Kidney (tissue), 13 donors: ENCODE measurements at regions not wholly inside any gene's neighbourhood (a gene's known extent, or its start where the extent isn't known, plus 50 kb on each side); places are given as distances from the start of the nearest gene placed in this dataset.
A peak's percentile ranks its signal among the peaks of the same experiment; 100 is the strongest.

ENCODE experiments used
- DNase-seq, 5 donors: peaks; one replicate each; pipeline ENCODE4 v3.0.0-alpha.2; 2013 to 2020
- FAIRE-seq: peaks from 2 replicates; lab custom pipeline; 2012; peaks lifted over from hg19 to GRCh38; lab: Jason Lieb, UNC
- H3K27ac ChIP-seq, 2 donors: one replicate each; pipeline ENCODE4 v1.7.0; 2013; ENCODE audit warnings: low read depth in 2 of 2, low read length in 2 of 2, inconsistent platforms in 1 of 2
- H3K27me3 ChIP-seq: one replicate; pipeline ENCODE4 v1.7.1; 2013; ENCODE audit warnings: low read length, inconsistent platforms; ENCODE audit not compliant: control insufficient read depth, insufficient read depth
- H3K36me3 ChIP-seq, 3 donors: one replicate each; pipeline versions ENCODE4 v1.7.0 to v1.7.1; 2013; ENCODE audit warnings: low read length in 3 of 3, control low read depth in 1 of 3, inconsistent platforms in 1 of 3; ENCODE audit not compliant: insufficient read depth in 3 of 3, control insufficient read depth in 2 of 3
- H3K4me1 ChIP-seq, 3 donors: one replicate each; pipeline versions ENCODE4 v1.7.0 to v1.7.1; 2013; ENCODE audit warnings: low read length in 3 of 3, inconsistent platforms in 1 of 3, low read depth in 1 of 3; ENCODE audit not compliant: control insufficient read depth in 2 of 3, insufficient read depth in 2 of 3
- H3K4me3 ChIP-seq, 3 donors: one replicate each; pipeline versions ENCODE4 v1.7.0 to v1.8.1; 2013; ENCODE audit warnings: low read length in 3 of 3, control low read depth in 1 of 3, inconsistent platforms in 1 of 3
- H3K9ac ChIP-seq, 3 donors: one replicate each; pipeline versions ENCODE4 v1.7.0 to v1.7.1; 2013; ENCODE audit warnings: low read length in 3 of 3, control low read depth in 1 of 3, inconsistent platforms in 1 of 3
- H3K9me3 ChIP-seq, 3 donors: one replicate each; pipeline versions ENCODE4 v1.7.0 to v1.7.1; 2013; ENCODE audit warnings: low read length in 3 of 3, control low read depth in 1 of 3, inconsistent platforms in 1 of 3; ENCODE audit not compliant: control insufficient read depth in 2 of 3, insufficient read depth in 1 of 3
- intact Hi-C: fragments of 100-400 bp; cut with DNase I; formaldehyde crosslinking; loops from one replicate; pipeline ENCODE4 v1.11.1; 2022
- TF ChIP-seq, protein P1 (sequence below): IDR thresholded peaks from 3 replicates; pipeline ENCODE4 v1.5.1; 2012; ENCODE audit warnings: mild to moderate bottlenecking, moderate library complexity, borderline replicate concordance; ENCODE audit not compliant: insufficient read depth; ENCODE audit errors: extremely low read depth
- donor health status: control.
- donor health status: control.
- donor health status: control.
- donor health status: control.
- donor health status: control.
- donor health status: DM: yes; HTN: yes; CAD: no.
- donor health status: Normal renal cell carcinoma (clear cell type).

DNA sequence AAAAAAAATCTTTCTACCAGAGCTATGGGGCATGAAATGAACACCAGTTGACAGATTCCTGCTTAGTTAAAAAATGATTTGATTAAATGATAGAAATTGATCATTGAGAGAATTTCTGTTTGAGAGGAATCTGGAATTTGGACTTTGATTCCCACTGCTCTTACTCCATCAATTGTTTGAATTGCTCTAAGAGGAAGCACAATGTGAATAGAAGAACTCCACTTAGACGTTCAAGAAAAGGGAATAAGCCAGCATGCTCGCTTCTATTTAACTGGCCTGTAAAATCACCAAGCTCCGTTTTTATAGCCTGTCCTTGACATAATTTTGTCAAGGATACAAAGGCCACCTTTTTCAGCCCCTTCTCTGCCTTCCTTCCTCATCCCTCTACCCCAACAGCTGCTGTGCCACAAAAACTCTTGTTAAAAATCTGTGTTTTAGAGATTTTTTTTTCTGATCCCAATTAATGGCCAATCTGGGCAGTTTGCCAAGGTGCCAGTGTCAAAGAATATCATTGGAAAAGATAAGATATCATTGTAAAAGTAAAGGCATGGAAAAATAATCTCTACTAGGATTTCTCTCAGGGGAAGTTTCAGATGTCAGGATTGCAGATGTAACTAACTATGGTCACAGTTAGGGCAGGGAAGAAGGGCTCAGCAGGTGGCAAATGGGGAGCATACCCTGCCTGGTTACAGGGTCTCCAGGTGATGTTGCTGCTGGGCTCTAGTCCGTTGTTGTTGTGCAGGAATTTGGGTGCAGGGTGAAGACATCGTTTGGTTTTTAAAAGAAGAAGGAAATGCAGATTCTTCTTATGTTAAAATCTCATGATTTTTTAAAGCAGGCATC is 301.8 kb upstream of the PDZRN3 start:
- no peak overlapping the region for H3K27ac ChIP-seq
- H3K4me1 ChIP-seq: no peaks in the 10 kb centered on the region
- no peaks in the 10 kb centered on the region for H3K27me3 ChIP-seq
- DNase-seq (no peak), FAIRE-seq (no peak)
- H3K9me3 ChIP-seq: no peaks in the 10 kb centered on the region
- H3K9ac ChIP-seq: no peak overlapping the region
- intact Hi-C loops: no loop called here
- TF ChIP-seq, protein P1, sequence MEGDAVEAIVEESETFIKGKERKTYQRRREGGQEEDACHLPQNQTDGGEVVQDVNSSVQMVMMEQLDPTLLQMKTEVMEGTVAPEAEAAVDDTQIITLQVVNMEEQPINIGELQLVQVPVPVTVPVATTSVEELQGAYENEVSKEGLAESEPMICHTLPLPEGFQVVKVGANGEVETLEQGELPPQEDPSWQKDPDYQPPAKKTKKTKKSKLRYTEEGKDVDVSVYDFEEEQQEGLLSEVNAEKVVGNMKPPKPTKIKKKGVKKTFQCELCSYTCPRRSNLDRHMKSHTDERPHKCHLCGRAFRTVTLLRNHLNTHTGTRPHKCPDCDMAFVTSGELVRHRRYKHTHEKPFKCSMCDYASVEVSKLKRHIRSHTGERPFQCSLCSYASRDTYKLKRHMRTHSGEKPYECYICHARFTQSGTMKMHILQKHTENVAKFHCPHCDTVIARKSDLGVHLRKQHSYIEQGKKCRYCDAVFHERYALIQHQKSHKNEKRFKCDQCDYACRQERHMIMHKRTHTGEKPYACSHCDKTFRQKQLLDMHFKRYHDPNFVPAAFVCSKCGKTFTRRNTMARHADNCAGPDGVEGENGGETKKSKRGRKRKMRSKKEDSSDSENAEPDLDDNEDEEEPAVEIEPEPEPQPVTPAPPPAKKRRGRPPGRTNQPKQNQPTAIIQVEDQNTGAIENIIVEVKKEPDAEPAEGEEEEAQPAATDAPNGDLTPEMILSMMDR: no peak
- H3K36me3 ChIP-seq: no peaks in the 10 kb centered on the region
- H3K4me3 ChIP-seq: no peak overlapping the region

DNA sequence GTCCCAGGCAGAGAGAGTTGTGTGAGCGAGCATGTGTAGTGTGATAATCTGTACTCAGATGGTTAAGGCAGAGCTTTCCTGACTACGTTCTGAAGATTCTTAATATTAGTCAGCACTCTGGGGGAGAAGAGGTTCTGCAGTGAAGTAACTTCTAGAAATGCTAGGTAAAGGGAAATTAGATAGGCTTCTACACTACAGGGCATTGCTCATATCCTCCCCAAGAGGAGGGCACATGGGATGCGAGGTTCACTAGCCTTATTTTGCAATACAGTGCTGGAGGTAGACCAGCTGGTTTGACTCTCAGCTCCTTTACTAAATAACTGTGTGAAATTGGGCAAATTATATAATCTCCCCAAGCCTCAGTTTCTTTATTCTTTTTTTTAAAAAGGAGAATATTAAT is 300.3 kb upstream of the PDZRN3 start:
- Histone ChIP-seq H3K36me3 (no peaks in the 10 kb centered on the region), H3K9ac (no peak overlapping the region), H3K4me1 (no peaks in the 10 kb centered on the region), H3K9me3 (no peaks in the 10 kb centered on the region), H3K4me3 (no peak overlapping the region), H3K27ac (no peak overlapping the region), H3K27me3 (no peaks in the 10 kb centered on the region)
- TF ChIP-seq, protein P1: no peak
- no peak for DNase-seq
- intact Hi-C loops: no loop called here
- FAIRE-seq: no peak

DNA sequence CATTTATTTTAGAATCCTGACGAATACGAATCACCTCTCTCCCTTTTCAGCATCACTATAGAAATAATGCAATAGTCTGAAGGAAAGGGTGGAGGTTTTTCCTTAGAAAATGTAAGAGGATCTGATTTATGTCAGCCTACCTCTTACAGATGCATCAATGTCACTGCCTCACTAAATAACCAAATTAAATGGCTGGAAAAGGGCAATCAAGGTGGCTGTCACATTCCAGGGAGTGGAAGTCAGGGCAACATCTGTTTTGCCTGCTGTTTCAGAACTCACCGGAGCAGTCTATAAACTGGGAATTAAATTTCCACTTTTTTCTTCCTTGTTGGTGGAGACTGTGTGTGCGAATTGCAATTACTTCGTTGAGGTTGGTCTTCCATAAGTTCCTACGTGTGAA is 299.3 kb upstream of the PDZRN3 start:
- intact Hi-C loops: no loop called here
- peak in 3 of 5 donors; percentile 12 to 41 (median 33) for DNase-seq

More for the DNA sequence above, 299.3 kb upstream of the PDZRN3 start:
- Histone ChIP-seq H3K36me3 (no peaks in the 10 kb centered on the region), H3K27me3 (no peaks in the 10 kb centered on the region), H3K9ac (no peak overlapping the region), H3K27ac (no peak overlapping the region), H3K9me3 (no peaks in the 10 kb centered on the region), H3K4me3 (no peak overlapping the region), H3K4me1 (no peaks in the 10 kb centered on the region)
- FAIRE-seq: no peak
- TF ChIP-seq, protein P1: no peak
